HCT116 (cell line): ENCODE measurements at regions not wholly inside any gene's neighbourhood (a gene's known extent, or its start where the extent isn't known, plus 50 kb on each side); places are given as distances from the start of the nearest gene placed in this dataset.

Source experiments
- ATAC-seq: fragments of 200-7000 bp; cut with Tn5 transposase; 2 replicates; pipeline ENCODE4 v1.9.1; 2020; ENCODE audit warnings: mild to moderate bottlenecking, moderate library complexity
- BruUV-seq: library from RNA; stranded (reverse); fragments of 400-500 nt; replicated peaks from 2 replicates; lab custom pipeline; 2021; lab: Mats Ljungman, UMichigan
- CTCF ChIA-PET: fragments of 300-600 bp; sonication (Branson Sonifier 250); formaldehyde crosslinking; loops from one replicate; lab custom pipeline; 2021; ENCODE audit warnings: antibody characterized with exemption; lab: Charles Lee
- POLR2A ChIA-PET: fragments of 300-600, 350-600 bp; sonication (Branson Sonifier 250); formaldehyde crosslinking; loops from one replicate; lab custom pipeline; 2021; ENCODE audit warnings: antibody characterized with exemption; lab: Charles Lee
- RAD21 ChIA-PET, 2 experiments: fragments of 300-600 bp; sonication (Branson Sonifier 250); formaldehyde crosslinking; loops; one replicate each; lab custom pipeline; 2023; ENCODE audit warnings: low total read pairs in 2 of 2; ENCODE audit not compliant: uncharacterized antibody in 2 of 2, unreplicated experiment in 2 of 2, low non-redundant PET in 1 of 2; lab: Charles Lee
- DNase-seq: peaks from one replicate; pipeline ENCODE4 v3.0.0-alpha.2; 2010; ENCODE audit warnings: low read depth, low spot score
- H2AFZ ChIP-seq: fragments of 200-600 bp; shearing (Covaris generic), sonication (generic); 2 replicates; pipeline ENCODE4 v1.6.1; 2017; ENCODE audit warnings: low read depth, mixed run types, mixed read lengths, antibody characterized with exemption, low read length; ENCODE audit not compliant: poor library complexity, severe bottlenecking
- H3K27ac ChIP-seq: 2 replicates; pipeline ENCODE4 v1.5.1; 2012; ENCODE audit warnings: low read depth, low read length
- H3K27me3 ChIP-seq: fragments of 200-600 bp; sonication (generic); 2 replicates; pipeline ENCODE4 v1.6.1; 2016; ENCODE audit warnings: mixed run types, low read length, mixed read lengths; ENCODE audit not compliant: insufficient read depth
- H3K36me3 ChIP-seq, 2 experiments: fragments of 200-500 bp in 1 of 2; fragments of 200-600 bp in 1 of 2; sonication (Bioruptor generic) in 1 of 2; sonication (generic) in 1 of 2; 2 replicates each; pipeline versions ENCODE4 v1.5.1 to v1.6.1; 2014 to 2016; ENCODE audit warnings: low read length in 2 of 2, inconsistent platforms in 1 of 2, mixed read lengths in 1 of 2, mixed run types in 1 of 2; ENCODE audit not compliant: insufficient read depth in 2 of 2, control insufficient read depth in 1 of 2
- H3K4me1 ChIP-seq, 2 experiments: fragments of 200-600 bp in 1 of 2; sonication (generic) in 1 of 2; 2 replicates each; pipeline versions ENCODE4 v1.5.1 to v1.6.1; 2012 to 2017; ENCODE audit warnings: low read length in 2 of 2, inconsistent platforms in 1 of 2, mild to moderate bottlenecking in 1 of 2, mixed read lengths in 1 of 2, mixed run types in 1 of 2, moderate library complexity in 1 of 2; ENCODE audit not compliant: insufficient read depth in 2 of 2, control insufficient read depth in 1 of 2
- H3K4me2 ChIP-seq: fragments of 200-600 bp; sonication (generic); 2 replicates; pipeline ENCODE4 v1.6.1; 2017; ENCODE audit warnings: mixed run types, low read length, mixed read lengths
- H3K4me3 ChIP-seq, 2 experiments: fragments of 200-600 bp in 1 of 2; sonication (generic) in 1 of 2; replicated peaks in 1 of 2; 2 replicates each; pipeline ENCODE4 v1.5.1; 2011 to 2016; ENCODE audit warnings: low read length in 2 of 2, control low read depth in 1 of 2, low read depth in 1 of 2, mild to moderate bottlenecking in 1 of 2, mixed read lengths in 1 of 2, mixed run types in 1 of 2
- H3K79me2 ChIP-seq: fragments of 200-600 bp; sonication (generic); 2 replicates; pipeline ENCODE4 v1.6.1; 2017; ENCODE audit warnings: mild to moderate bottlenecking, mixed run types, low read length, moderate library complexity, mixed read lengths; ENCODE audit not compliant: insufficient read depth
- H3K9ac ChIP-seq: fragments of 200-600 bp; sonication (generic); 2 replicates; pipeline ENCODE4 v1.6.1; 2016; ENCODE audit warnings: low read length, mixed read lengths
- H3K9me2 ChIP-seq: fragments of 200-600 bp; sonication (generic), shearing (Covaris generic); 2 replicates; pipeline ENCODE4 v1.6.1; 2017; ENCODE audit warnings: mixed run types, mild to moderate bottlenecking, moderate library complexity; ENCODE audit not compliant: insufficient read depth
- H3K9me3 ChIP-seq, 2 experiments: fragments of 200-500 bp in 1 of 2; fragments of 200-600 bp in 1 of 2; sonication (Bioruptor generic) in 1 of 2; sonication (generic) in 1 of 2; 2 replicates each; pipeline ENCODE4 v1.6.1; 2014 to 2017; ENCODE audit warnings: low read length in 2 of 2, mixed read lengths in 2 of 2, inconsistent platforms in 1 of 2, low read depth in 1 of 2, mild to moderate bottlenecking in 1 of 2, mixed run types in 1 of 2, moderate library complexity in 1 of 2; ENCODE audit not compliant: control insufficient read depth in 1 of 2, insufficient read depth in 1 of 2
- H4K20me1 ChIP-seq: fragments of 200-600 bp; sonication (generic), shearing (Covaris generic); 2 replicates; pipeline ENCODE4 v1.6.1; 2017; ENCODE audit warnings: mixed run types, mild to moderate bottlenecking, moderate library complexity; ENCODE audit not compliant: insufficient read depth
- CBX3 ChIP-seq: IDR thresholded peaks from 2 replicates; pipeline ENCODE4 v1.6.1; 2012; ENCODE audit warnings: low read depth
- CEBPB ChIP-seq: IDR thresholded peaks from 2 replicates; pipeline ENCODE4 v1.6.1; 2012; ENCODE audit warnings: low read depth
- CTCF ChIP-seq, 3 experiments: fragments of 200-600 bp in 1 of 3; sonication (generic) in 1 of 3; IDR thresholded peaks in 2 of 3; conservative IDR thresholded peaks in 1 of 3; 2 replicates each; pipeline ENCODE4 v1.5.1; 2012 to 2017; ENCODE audit warnings: low read depth in 2 of 3, low read length in 2 of 3, antibody characterized with exemption in 1 of 3, borderline replicate concordance in 1 of 3, control low read depth in 1 of 3, mild to moderate bottlenecking in 1 of 3, mixed read lengths in 1 of 3, mixed run types in 1 of 3, moderate library complexity in 1 of 3; ENCODE audit not compliant: insufficient read depth in 1 of 3
- EGR1 ChIP-seq: IDR thresholded peaks from 2 replicates; pipeline ENCODE4 v1.6.1; 2012; ENCODE audit warnings: low read depth
- ELF1 ChIP-seq: IDR thresholded peaks from 2 replicates; pipeline ENCODE4 v1.6.1; 2012; ENCODE audit warnings: low read depth, borderline replicate concordance
- EZH2 ChIP-seq: fragments of 200-600 bp; sonication (generic); IDR thresholded peaks from 2 replicates; pipeline ENCODE4 v1.6.1; 2017; ENCODE audit warnings: antibody characterized with exemption, mixed run types
- EZH2phosphoT487 ChIP-seq: fragments of 200-600 bp; IDR thresholded peaks from 2 replicates; pipeline ENCODE4 v1.6.1; 2018; ENCODE audit warnings: antibody characterized with exemption, borderline replicate concordance
- FOSL1 ChIP-seq: IDR thresholded peaks from 2 replicates; pipeline ENCODE4 v1.6.1; 2012; ENCODE audit warnings: low read depth
- JUND ChIP-seq: IDR thresholded peaks from 2 replicates; pipeline ENCODE4 v1.6.1; 2012
- POLR2A ChIP-seq: IDR thresholded peaks from 2 replicates; pipeline ENCODE4 v1.7.0; 2011; ENCODE audit warnings: borderline replicate concordance; ENCODE audit not compliant: insufficient read depth, insufficient read length; ENCODE audit errors: extremely low read depth
- POLR2AphosphoS5 ChIP-seq: IDR thresholded peaks from 2 replicates; pipeline ENCODE4 v1.6.1; 2011; ENCODE audit warnings: mild to moderate bottlenecking, low read depth, low read length, moderate library complexity
- SIN3A ChIP-seq: IDR thresholded peaks from 2 replicates; pipeline ENCODE4 v1.6.1; 2012; ENCODE audit warnings: low read depth
- SP1 ChIP-seq: IDR thresholded peaks from 2 replicates; pipeline ENCODE4 v1.6.1; 2012; ENCODE audit warnings: low read depth
- SRF ChIP-seq: IDR thresholded peaks from 2 replicates; pipeline ENCODE4 v1.6.1; 2012; ENCODE audit warnings: low read depth
- TCF7L2 ChIP-seq: IDR thresholded peaks from 2 replicates; pipeline ENCODE4 v1.7.0; 2011; ENCODE audit warnings: borderline replicate concordance, inconsistent platforms; ENCODE audit not compliant: insufficient read depth, insufficient read length; ENCODE audit errors: extremely low read depth
- YY1 ChIP-seq: IDR thresholded peaks from 2 replicates; pipeline ENCODE4 v1.6.1; 2011; ENCODE audit warnings: low read length, low read depth, moderate library complexity, mild to moderate bottlenecking; ENCODE audit not compliant: insufficient replicate concordance; ENCODE audit errors: extremely low read depth
- ZFX ChIP-seq: fragments of 450-650 bp; IDR thresholded peaks from 2 replicates; pipeline ENCODE4 v1.6.1; 2017
- ZNF274 ChIP-seq: fragments of 200-500 bp; sonication (Bioruptor generic); IDR thresholded peaks from 2 replicates; pipeline ENCODE4 v1.6.1; 2014; ENCODE audit warnings: mild to moderate bottlenecking, low read depth, low read length, inconsistent platforms
- intact Hi-C: fragments of 100-400 bp; cut with micrococcal nuclease; formaldehyde crosslinking; loops from 2 replicates; pipeline ENCODE4 v1.10.0; 2022
- TF ChIP-seq, protein P1 (sequence below): IDR thresholded peaks from 2 replicates; pipeline ENCODE4 v1.6.1; 2012
- TF ChIP-seq, protein P2 (sequence below): IDR thresholded peaks from 2 replicates; pipeline ENCODE4 v1.6.1; 2012

GRCh38 chr1:88117597-88117996 lies 566.5 kb upstream of the PKN2 start:
- no peak overlapping the region for H3K27ac ChIP-seq
- no peaks in the 10 kb centered on the region for H3K79me2 ChIP-seq
- no peaks in the 10 kb centered on the region for H3K9me2 ChIP-seq
- H3K36me3 ChIP-seq: no peaks in the 10 kb centered on the region
- H4K20me1 ChIP-seq: no peaks in the 10 kb centered on the region
- no peak overlapping the region for H3K9ac ChIP-seq
- no peak overlapping the region for H3K4me2 ChIP-seq
- no peak overlapping the region for H2AFZ ChIP-seq
- intact Hi-C loops: no loop called here
- no peaks in the 10 kb centered on the region for H3K27me3 ChIP-seq
- no peak for ATAC-seq
- ChIA-PET CTCF (no interaction called here), RAD21 (no interaction called here), POLR2A (no interaction called here)
- no peaks in the 10 kb centered on the region for H3K4me1 ChIP-seq
- H3K9me3 ChIP-seq: no peaks in the 10 kb centered on the region
- TF ChIP-seq SP1 (no peak), ELF1 (no peak), YY1 (no peak), JUND (no peak)
- no peak overlapping the region for H3K4me3 ChIP-seq
- DNase-seq: no peak
- BruUV-seq: no TSS peak

DNA sequence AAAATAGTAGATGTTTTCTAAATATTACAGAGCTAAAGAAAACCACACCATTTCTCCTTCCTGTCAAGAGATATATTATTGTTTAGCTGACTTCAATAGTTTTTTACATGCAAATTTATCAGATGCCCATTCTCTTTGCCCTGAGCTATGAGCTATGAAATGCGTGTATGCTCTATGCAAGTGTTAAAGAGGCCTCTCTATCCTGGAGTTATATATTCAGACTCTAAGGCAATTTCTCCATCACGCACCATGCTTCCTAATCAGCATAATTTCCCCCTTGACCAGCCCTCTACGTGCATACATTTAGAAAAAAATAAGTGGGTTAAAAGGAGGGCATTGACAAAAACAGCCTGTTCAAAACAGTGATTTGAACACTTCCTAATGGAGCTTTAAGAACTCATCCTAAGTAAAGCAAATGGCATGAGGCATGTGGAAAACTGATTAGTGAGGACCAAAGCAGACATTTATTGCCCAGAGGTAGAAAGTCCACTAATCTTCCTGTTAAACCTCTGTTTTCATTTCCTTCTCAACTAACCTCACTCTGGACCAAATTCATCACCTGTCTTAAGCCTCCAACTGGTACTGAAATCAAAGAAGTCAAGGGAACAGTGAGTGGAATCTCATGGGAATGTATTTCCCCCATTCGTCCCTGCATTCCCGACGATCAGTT lies 565.8 kb upstream of the PKN2 start:
- Histone ChIP-seq H3K4me2 (no peak overlapping the region), H3K4me3 (no peak overlapping the region), H3K9me2 (no peaks in the 10 kb centered on the region), H3K27ac (no peak overlapping the region), H2AFZ (no peak overlapping the region), H3K36me3 (no peaks in the 10 kb centered on the region), H3K9me3 (no peaks in the 10 kb centered on the region), H4K20me1 (no peaks in the 10 kb centered on the region), H3K27me3 (no peaks in the 10 kb centered on the region), H3K79me2 (no peaks in the 10 kb centered on the region), H3K4me1 (no peaks in the 10 kb centered on the region), H3K9ac (no peak overlapping the region)
- CTCF ChIA-PET: interaction anchor here (0.5 kb wide), 1 partner anchor 1471 kb away, joined by 3 read pairs; no protein-coding TSS in a partner anchor
- RAD21 ChIA-PET: no interaction called here
- DNase-seq: no peak
- intact Hi-C loops: no loop called here
- POLR2A ChIA-PET: no interaction called here
- ATAC-seq: no peak
- no TSS peak for BruUV-seq
- TF ChIP-seq, protein P1, sequence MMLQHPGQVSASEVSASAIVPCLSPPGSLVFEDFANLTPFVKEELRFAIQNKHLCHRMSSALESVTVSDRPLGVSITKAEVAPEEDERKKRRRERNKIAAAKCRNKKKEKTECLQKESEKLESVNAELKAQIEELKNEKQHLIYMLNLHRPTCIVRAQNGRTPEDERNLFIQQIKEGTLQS: no peak
- no peak for TF ChIP-seq FOSL1
- TF ChIP-seq CBX3: no peak
- TF ChIP-seq EZH2phosphoT487: no peak
- no peak for TF ChIP-seq TCF7L2
- no peak for TF ChIP-seq ZNF274
- TF ChIP-seq, protein P2, sequence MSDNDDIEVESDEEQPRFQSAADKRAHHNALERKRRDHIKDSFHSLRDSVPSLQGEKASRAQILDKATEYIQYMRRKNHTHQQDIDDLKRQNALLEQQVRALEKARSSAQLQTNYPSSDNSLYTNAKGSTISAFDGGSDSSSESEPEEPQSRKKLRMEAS: no peak
- TF ChIP-seq SRF: no peak
- TF ChIP-seq POLR2AphosphoS5: no peak
- no peak for TF ChIP-seq ZFX
- TF ChIP-seq JUND: no peak
- TF ChIP-seq EGR1: no peak
- TF ChIP-seq ELF1: no peak
- TF ChIP-seq EZH2: no peak
- TF ChIP-seq YY1: no peak
- no peak for TF ChIP-seq CTCF (IDR thresholded peaks at IDR 0.05 in 2 of 3, conservative IDR thresholded peaks at IDR 0.05 in 1 of 3; ENCODE audit: borderline replicate concordance in 1 of 3, insufficient read depth in 1 of 3, low read depth in 2 of 3, low read length in 2 of 3)
- no peak for TF ChIP-seq SIN3A
- TF ChIP-seq POLR2A: no peak
- no peak for TF ChIP-seq CEBPB
